HG03354 (cell line): ENCODE measurements at regions not wholly inside any gene's neighbourhood (a gene's known extent, or its start where the extent isn't known, plus 50 kb on each side); places are given as distances from the start of the nearest gene placed in this dataset.
"Not testable (repeated sequence)": the region's sequence is repeated elsewhere in the genome, so short reads cannot be mapped to it uniquely, and the experiment has no call there.

Source experiments
- ATAC-seq: cut with Tn5 transposase; IDR thresholded peaks from one replicate; pipeline ENCODE4 v1.9.1; 2021; ENCODE audit warnings: mild to moderate bottlenecking; ENCODE audit not compliant: unreplicated experiment, poor library complexity, severe bottlenecking

GRCh38 chr12:9344541-9344940 is 136.3 kb upstream of the PZP start:
- no peak for ATAC-seq

GRCh38 chr12:9343731-9344130 is 135.5 kb upstream of the PZP start:
- no peak for ATAC-seq

DNA sequence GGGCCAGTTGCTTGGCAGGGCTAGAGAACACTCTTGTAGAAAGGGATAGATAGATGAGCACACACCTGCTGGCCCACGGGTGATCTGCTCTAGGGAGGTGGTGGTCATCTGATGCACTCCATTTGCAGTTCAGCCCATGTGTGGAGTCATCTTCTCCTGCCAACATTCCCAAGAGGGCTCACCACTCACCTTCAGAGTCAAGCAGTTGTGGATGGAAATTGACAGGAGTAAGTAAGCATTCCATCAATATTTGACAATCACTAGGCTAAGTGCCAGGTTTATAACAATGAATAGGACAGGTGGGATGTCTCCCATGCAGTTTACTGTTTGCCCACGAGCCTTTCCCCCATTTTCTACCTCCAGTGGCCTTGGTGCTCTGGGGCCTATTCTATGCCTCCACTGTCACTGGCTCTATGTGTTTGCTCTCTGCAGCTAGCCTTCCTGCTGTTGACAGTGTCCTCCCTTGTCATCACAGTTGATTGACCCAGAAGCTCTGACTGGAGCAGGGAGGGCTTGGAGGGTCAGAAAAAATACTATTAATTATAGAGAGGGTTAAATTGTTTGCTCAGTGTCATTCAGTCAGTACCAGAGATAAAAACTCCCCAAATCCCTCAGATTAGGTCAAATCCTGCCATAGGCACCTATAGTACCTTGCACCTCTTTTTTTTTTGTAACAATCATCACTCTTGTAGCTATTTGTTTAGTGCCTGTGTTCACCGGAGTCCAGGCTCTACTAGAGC is 134.6 kb upstream of the PZP start:
- ATAC-seq = no peak

DNA sequence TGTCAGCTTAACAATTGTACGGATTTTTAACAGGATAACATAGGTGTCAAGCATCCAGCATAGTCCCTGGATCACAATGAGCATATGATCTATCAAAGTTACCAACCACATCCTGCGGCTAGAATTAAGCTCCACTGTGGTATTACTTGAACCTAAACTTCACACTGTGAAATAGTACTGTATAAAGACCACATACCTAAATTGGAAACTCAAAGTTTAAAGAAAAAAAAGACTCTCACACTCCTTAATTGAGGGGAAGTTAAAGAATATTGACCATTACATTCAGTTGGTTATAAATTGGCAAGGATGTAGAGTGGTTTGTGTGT is 133.0 kb upstream of the PZP start:
- ATAC-seq = no peak

GRCh38 chr12:9340422-9341259 is 132.4 kb upstream of the PZP start:
- no peak for ATAC-seq

DNA sequence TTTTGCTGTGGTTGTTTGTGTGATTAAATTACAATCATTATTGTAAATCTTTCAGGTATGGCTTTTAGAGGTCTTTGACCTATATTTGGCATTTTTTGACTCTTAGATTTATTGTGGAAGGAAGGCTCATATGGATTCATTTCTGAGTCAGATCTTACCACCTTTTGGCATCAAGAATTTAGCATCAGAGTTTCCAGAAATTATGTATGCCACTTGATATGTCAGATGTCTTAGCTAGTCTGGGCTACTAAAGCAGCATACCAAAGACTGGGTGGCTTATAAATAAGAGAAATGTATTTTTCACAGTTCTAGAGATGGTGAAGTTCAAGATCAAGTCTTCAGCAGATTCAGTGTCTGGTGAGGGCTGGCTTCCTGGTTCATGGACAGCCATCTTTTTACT is 129.5 kb upstream of the PZP start:
- no peak for ATAC-seq

DNA sequence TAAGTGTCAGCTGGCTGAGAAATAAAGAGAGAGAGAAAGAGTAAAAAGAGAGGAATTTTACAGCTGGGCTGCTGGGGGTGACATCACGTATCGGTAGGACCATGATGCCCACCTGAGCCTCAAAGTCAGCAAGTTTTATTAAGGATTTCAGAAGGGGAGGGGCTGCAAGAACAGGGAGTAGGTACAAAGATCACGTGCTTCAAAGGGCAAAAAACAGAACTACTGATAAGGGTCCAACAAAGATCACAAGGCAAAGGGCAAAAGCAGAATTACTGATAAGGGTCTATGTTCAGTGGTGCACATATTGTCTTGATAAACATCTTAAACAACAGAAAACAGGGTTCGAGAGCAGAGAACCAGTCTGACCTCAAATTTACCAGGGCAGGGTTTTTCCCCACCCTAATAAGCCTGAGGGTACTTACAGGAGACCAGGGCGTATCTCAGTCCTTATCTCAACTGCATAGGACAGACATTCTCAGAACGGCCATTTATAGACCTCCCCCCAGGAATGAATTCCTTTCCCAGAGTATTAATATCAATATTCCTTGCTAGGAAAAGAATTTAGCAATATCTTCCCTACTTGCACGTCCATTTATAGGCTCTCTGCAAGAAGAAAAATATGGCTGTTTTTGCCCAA is 128.3 kb upstream of the PZP start:
- not testable (repeated sequence) for ATAC-seq

GRCh38 chr12:9335867-9336266 is 127.7 kb upstream of the PZP start:
- ATAC-seq = no peak

DNA sequence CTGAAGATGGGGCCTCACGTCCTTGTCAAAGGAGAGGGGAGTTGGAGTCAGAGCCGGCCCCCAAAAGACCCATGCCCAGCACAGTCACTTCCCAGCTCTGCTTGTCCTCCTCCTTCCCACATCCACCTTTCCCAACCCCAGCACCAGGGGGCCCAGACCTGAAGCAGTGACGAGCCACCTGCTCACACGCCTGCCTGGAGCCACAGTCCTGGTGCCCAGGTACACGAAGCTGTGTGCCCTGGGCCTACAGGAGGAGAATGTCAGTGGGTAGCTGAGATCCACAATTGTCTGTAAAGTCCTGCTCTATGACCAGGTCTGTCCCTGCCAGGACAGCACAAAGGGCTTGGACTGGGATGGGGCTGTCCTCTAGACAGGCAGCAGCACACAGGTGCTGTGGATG is 126.8 kb upstream of the PZP start:
- no peak for ATAC-seq

- ATAC-seq = no peak
These were observed 126.0 kb upstream of the PZP start for GRCh38 chr12:9334041-9334692.

DNA sequence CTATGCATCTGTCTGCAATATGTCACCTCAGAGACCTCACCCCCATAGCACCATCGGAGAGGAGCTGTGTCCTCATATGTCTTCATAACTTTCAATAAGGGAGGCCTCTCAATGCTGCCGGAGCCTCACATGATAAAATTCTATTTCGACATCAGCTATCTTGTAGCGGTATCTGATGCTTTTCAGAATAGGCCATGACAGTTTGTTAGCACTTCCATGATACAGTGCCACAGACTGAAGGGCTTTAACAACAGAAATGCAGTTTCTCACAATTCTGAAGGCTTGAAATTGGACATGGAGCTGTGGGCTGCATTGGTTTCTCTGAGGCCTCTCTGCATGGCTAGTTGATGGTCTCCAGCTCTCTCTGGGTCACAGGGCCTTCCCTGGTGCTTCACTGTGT is 125.0 kb upstream of the PZP start:
- ATAC-seq = no peak

GRCh38 chr12:9332564-9332963 is 124.4 kb upstream of the PZP start:
- ATAC-seq = no peak

GRCh38 chr12:9331218-9331626 is 123.0 kb upstream of the PZP start:
- ATAC-seq = no peak

DNA sequence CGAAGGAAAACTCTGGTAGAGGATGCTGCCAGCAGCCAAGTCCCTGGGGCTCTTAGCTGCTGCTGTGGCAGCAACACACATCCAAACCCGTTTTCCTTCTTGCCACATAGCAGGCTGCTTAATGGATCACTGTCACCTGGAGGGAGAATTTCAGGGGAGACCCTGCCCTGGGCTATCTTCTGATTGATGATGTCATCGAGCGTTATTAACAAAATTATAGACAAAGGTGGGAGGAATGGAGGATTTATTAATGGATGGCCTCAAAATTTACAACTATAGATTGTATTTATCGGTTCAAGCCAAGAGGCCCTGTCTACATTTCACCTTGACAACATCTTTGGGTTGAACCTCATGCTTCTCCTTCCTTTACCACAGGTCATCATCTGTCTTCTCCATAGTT is 120.8 kb upstream of the PZP start:
- no peak for ATAC-seq

- ATAC-seq = no peak
These were observed 119.9 kb upstream of the PZP start for GRCh38 chr12:9328065-9328464.

DNA sequence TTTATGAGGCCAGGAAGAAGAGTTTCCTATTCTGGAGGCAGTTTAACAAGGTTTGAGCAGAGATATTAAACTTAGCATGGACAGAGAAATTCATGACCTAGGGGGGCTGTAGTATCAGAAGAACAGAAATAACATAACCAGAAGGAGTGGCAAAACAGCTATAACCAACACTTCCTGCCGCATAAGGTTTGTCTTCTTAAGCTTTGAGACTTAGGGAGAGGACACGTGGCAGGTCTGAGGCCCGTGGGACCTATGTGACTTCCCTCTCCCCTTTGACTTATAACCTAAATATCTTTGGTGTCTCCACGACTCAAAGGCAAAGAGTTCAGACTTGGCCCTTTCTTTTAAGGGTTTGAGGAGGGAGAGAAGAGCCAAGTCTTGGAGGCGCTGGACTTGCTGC is 119.1 kb upstream of the PZP start:
- no peak for ATAC-seq

GRCh38 chr12:9326849-9327248 is 118.7 kb upstream of the PZP start:
- not testable (repeated sequence) for ATAC-seq

DNA sequence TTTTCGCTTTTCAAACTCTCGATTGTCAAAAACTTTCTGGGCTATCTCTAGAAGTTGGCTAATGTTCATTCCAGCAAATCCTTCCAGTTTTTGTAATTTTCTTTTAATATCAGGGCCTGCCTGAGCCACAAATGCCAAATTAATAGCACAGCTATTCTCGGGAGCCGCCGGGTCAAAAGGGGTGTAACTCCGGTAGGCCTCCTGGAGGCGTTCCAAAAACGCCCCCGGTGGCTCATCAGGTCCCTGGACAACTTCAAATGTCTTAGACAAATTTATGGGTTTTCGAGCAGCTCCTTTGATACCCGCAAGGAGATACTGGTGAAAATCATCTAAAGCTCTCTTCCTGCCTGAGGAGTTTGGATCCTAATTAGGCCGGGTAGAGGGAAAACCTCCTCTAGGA is 117.9 kb upstream of the PZP start:
- no peak for ATAC-seq

DNA sequence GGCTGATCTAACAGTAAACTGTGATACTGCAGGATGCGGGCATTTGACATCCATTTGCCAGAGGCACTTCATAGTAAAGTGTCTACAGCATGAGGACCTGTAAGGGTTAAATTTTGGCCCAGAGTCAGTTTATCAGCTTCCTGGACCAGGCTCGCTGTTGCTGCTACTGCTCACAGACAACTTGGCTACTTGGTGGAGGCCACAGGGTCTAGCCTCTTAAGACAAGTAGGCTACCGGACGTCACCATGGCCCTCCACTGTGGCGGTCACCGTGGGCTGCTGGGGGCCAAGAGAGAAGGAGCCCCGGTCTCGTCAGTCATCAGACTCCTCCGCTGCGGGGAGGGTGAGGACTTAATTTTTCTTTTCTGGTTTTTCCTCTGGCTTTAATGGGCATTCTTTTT is 117.3 kb upstream of the PZP start:
- ATAC-seq = no peak

DNA sequence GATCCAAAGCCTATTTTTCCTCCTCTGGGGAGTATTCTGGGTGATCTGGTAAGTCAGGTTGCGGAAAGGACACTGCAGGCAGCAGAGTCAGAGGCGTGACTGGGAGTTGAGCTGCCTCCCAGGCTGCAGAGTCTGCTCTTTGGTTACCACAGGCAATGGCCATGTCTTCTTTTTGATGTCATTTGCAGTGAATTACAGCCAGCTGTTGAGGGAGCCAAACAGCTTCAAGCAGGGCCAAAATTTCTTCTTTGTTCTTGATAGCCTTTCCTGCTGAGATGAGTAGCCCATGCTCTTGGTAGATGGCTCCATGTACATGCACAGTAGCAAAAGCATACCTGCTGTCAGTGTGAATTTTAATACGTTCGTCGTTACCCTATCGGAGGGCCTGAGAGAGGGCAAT is 116.6 kb upstream of the PZP start:
- no peak for ATAC-seq
